ENCODE measurements at regions not wholly inside any gene's neighbourhood (a gene's known extent, or its start where the extent isn't known, plus 50 kb on each side); places are given as distances from the start of the nearest gene placed in this dataset.

DNA sequence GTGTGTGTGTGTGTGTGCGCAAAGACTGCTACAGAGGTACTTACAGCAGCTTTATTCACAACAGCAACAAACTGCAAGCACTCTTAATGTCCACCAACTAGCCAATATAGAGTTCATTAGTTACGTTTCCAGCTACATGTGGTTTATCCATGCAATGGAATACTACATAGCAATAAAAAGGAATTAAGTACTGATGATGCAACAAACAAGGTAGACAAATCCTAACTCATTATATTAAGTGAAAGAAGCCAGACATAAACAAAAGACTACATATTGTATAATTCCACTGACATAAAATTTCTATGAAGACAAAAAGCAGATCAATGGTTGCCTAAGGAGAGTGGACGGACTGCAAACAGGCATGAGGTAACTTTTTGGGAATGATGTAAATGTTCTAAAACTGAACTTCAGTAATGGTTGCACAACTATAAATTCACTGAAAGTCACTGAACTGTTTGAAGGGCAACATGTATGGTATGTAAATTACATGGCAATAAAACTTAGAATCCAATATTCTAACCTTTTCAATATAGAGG, 433.7 kb downstream of the SHQ1 start:
- no peak overlapping the region for H3K4me3 ChIP-seq (ENCODE audit: low read depth, low read length)
- TF ChIP-seq, protein P1, sequence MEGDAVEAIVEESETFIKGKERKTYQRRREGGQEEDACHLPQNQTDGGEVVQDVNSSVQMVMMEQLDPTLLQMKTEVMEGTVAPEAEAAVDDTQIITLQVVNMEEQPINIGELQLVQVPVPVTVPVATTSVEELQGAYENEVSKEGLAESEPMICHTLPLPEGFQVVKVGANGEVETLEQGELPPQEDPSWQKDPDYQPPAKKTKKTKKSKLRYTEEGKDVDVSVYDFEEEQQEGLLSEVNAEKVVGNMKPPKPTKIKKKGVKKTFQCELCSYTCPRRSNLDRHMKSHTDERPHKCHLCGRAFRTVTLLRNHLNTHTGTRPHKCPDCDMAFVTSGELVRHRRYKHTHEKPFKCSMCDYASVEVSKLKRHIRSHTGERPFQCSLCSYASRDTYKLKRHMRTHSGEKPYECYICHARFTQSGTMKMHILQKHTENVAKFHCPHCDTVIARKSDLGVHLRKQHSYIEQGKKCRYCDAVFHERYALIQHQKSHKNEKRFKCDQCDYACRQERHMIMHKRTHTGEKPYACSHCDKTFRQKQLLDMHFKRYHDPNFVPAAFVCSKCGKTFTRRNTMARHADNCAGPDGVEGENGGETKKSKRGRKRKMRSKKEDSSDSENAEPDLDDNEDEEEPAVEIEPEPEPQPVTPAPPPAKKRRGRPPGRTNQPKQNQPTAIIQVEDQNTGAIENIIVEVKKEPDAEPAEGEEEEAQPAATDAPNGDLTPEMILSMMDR (conservative IDR thresholded peaks at IDR 0.05; ENCODE audit: low read depth, low read length) = no peak
- DNase-seq (ENCODE audit: low read depth) = no peak

DNA sequence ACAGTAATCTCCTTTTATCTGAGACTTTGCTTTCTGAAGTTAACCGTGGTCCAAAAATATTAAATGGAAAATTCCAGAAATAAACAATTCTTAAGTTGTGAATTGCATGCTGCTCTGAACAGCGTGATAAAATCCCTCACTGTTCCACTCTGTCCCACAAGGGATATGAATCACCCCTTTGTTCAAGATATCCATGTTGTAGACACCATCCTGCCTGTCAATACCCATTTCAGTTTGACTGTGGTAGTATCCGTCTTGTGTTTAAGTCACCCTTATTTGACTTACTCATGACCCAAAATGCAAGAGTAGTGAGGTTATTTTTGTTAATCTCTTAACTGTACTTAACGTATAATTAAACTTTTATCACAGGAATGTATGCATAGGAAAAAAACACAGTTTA, 435.0 kb downstream of the SHQ1 start:
- TF ChIP-seq, protein P1 (conservative IDR thresholded peaks at IDR 0.05; ENCODE audit: low read depth, low read length) = no peak
- H3K4me3 ChIP-seq (ENCODE audit: low read depth, low read length) = no peak overlapping the region
- DNase-seq (ENCODE audit: low read depth) = no peak

DNA sequence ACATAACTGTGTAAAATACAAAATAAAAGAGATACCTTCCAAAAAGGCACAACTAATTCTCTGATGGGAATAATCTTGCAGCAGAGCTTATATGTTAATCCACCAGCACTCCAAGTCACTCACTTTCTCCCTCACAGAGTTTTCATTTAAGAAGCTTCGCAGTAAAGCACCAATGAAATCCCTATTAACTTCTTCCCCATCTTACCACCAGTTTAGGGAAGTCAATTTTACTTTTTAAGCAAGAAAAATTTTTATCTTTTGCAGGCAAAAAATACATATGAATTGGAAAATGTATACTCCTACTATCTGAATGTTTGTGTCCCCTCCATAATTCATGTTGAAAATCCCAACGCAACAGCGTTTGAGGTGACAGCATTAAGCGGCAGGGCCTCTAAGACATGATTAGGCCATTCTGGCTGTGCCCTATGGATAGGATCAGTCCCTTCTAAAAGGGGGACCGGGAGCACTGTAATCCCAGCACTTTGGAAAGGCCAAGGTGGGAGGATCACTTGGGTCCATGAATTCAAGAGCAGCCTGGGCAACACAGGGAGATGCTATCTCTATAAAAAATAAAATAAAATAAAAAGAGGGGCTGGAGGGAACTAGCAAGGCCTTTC, 435.8 kb downstream of the SHQ1 start:
- no peak for DNase-seq (ENCODE audit: low read depth)
- TF ChIP-seq, protein P1 (conservative IDR thresholded peaks at IDR 0.05; ENCODE audit: low read depth, low read length) = no peak

DNA sequence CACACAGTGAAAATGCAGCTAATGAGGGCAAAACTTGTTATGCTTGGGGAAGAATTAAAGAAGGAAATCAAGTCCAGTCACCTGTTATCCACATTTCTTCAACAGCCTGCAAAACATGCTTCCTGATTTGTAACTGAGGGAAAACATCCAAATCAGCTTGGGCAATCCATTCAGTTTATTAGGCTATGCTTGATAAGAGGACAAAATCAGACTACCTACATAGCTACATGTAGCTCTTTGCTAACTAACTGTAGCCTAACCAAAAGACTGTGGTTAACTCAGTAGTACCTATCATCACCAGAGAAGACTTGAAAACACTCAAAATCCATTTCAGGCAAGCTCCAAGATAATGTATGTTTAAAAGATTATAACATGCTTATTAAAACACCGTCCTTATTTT, 436.4 kb downstream of the SHQ1 start:
- TF ChIP-seq, protein P1 (conservative IDR thresholded peaks at IDR 0.05; ENCODE audit: low read depth, low read length) = no peak
- H3K4me3 ChIP-seq (ENCODE audit: low read depth, low read length) = no peak overlapping the region
- DNase-seq (ENCODE audit: low read depth) = no peak

More for the DNA sequence above, 435.8 kb downstream of the SHQ1 start:
- no peak overlapping the region for H3K4me3 ChIP-seq (ENCODE audit: low read depth, low read length)

DNA sequence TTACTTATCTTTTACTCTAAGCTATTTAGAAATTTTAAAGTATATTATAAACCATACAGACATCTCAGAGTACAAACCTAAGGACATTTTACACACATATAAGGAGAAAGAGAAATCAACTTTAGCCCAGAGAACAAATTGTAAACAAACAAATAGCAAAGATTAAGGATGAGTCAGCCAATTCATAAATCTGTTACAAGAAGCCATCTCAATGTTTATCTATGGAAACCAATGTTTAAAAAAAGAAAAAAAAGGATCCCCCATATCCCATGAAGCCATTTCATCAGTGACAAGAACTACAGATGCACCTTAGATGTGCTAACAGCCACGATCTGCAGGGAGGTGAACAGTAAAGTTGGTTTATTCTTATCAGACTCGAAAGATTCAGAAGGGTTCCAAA, 437.1 kb downstream of the SHQ1 start:
- no peak for DNase-seq (ENCODE audit: low read depth)
- TF ChIP-seq, protein P1 (conservative IDR thresholded peaks at IDR 0.05; ENCODE audit: low read depth, low read length) = no peak
- no peak overlapping the region for H3K4me3 ChIP-seq (ENCODE audit: low read depth, low read length)

DNA sequence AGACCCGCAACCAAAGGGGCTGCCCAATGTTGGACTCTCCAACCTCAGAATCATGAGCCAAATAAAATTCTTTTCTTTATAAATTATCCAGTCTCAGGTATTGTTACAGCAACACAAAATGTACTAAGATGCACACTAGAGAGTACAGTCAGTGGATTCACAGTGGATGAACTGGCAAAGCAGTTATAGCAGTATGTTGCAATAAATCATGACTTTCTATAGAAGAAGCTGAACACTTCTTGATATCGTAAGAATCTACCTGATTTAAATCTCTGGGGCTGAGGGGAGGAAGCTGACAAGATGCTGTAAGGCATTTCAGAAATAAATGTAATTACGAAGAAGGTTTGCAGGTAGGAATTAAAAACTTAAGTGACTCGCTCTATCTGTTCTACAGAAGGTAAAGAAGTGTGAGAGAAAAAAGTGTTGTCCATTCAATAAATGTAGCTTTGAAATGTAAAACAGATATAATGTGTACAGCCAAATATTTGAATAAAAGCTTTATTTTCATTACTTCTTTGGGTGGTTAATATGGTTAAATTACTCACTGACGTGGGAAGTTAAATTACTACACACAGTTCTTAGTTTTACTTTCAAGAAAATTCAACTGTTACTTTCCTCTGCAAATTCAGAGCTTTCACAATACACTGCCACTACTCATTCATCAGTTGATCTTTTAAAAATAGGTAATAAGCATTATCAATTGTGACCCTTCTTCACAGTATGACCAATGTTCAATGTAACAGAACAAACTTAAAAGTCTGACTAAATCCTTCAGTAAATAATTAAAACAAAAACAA, 439.1 kb downstream of the SHQ1 start:
- no peak for DNase-seq (ENCODE audit: low read depth)

More for the DNA sequence above, 439.1 kb downstream of the SHQ1 start:
- TF ChIP-seq, protein P1 (conservative IDR thresholded peaks at IDR 0.05; ENCODE audit: low read depth, low read length) = no peak
- no peak overlapping the region for H3K4me3 ChIP-seq (ENCODE audit: low read depth, low read length)
